Fibroblast of lung (primary cell): ENCODE measurements at regions not wholly inside any gene's neighbourhood (a gene's known extent, or its start where the extent isn't known, plus 50 kb on each side); places are given as distances from the start of the nearest gene placed in this dataset.

Source experiments
- CTCF ChIP-seq, 2 donors: IDR thresholded peaks in 1 of 2; conservative IDR thresholded peaks in 1 of 2; 1 replicate in 1 of 2; 2 replicates in 1 of 2; pipeline ENCODE4 v1.5.1; 2011 to 2012; ENCODE audit warnings: low read length in 2 of 2, control low read depth in 1 of 2, inconsistent platforms in 1 of 2, low read depth in 1 of 2, mild to moderate bottlenecking in 1 of 2
- EZH2 ChIP-seq: IDR thresholded peaks from 2 replicates; pipeline ENCODE4 v1.5.1; 2012; ENCODE audit warnings: low read length, control low read depth, mild to moderate bottlenecking; ENCODE audit errors: missing control alignments

DNA sequence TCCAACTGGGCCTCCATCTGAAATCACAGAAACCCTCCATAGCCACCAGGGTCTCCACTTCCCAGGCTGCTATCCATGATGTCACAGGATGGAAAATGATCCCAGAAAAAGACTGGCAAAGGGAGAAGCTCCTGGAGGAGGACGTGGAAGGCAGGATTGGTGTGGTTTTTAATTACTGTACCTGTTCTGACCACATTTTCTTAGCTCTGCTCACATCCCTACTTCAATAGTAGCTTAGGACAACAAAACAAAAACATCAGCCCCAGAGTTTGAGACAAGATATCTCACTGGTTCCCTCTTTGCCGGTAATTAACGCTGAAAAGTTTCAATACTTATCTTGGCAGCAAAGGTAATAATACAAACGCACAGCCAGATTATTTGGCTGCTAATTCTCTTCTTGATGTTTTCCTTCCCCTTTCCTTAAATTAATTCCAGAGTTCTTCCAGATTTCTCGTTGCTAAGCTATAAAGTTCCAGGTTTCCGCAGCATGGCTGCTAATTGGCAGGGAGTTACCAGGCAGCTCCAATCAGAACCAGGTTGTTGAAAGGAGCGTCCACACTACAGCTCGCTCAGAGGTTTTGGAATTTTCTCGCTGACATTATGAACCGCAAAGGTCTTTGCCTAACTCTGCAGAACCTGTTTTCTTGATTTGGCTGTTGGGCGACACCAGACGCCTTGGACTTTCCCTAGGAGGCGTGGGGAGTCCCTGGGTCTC is 263.4 kb downstream of the MRTFB start:
- TF ChIP-seq CTCF (conservative IDR thresholded peaks at IDR 0.05 in 1 of 2, IDR thresholded peaks at IDR 0.05 in 1 of 2; ENCODE audit: low read depth in 1 of 2, low read length in 2 of 2) (no peak), EZH2 (no peak)
